ENCODE measurements at regions not wholly inside any gene's neighbourhood (a gene's known extent, or its start where the extent isn't known, plus 50 kb on each side); places are given as distances from the start of the nearest gene placed in this dataset.
A peak's percentile ranks its signal among the peaks of the same experiment; 100 is the strongest.
"Not testable (repeated sequence)": the region's sequence is repeated elsewhere in the genome, so short reads cannot be mapped to it uniquely, and the experiment has no call there.

GRCh38 chr9:101840694-101841188 is 102.3 kb upstream of the GRIN3A start:
- no peak for DNase-seq

- not testable (repeated sequence) for DNase-seq
These were observed 100.5 kb upstream of the GRIN3A start for GRCh38 chr9:101838988-101839387.

GRCh38 chr9:101836021-101836420 is 97.6 kb upstream of the GRIN3A start:
- no peak for DNase-seq

DNA sequence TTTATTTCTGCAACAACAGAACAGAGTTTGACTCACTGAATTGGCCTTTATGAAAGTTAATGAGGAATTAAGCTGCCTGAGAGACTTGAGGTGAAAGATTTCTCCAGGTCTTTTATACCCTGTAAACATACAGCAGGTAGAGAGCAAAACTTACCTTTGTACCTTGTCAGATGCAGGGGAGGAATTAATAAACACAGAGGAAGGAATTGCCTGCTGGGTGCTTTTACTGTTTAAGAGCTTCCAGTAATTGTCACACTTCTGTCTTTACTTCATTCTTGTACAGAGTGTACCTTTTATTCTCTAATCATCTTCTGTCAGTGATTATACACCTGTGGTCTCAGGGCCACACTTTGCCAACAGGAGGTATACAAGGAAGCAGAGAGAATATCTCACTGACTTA is 94.0 kb upstream of the GRIN3A start:
- no peak for DNase-seq

DNA sequence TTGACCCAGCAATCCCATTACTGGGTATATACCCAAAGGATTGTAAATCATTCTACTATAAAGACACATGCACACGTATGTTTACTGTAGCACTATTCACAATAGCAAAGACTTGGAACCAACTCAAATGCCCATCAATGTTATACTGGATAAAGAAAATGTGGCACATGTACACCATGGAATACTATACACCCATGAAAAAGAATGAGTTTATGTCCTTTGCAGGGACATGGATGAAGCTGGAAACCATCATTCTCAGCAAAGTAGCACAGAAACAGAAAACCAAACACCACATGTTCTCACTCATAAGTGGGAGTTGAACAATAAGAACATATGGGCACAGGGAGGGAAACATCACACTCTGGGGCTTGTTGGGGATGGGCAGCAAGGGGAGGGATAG is 83.0 kb upstream of the GRIN3A start:
- not testable (repeated sequence) for DNase-seq

- not testable (repeated sequence) for DNase-seq
These were observed 82.5 kb upstream of the GRIN3A start for GRCh38 chr9:101820983-101821382.

DNA sequence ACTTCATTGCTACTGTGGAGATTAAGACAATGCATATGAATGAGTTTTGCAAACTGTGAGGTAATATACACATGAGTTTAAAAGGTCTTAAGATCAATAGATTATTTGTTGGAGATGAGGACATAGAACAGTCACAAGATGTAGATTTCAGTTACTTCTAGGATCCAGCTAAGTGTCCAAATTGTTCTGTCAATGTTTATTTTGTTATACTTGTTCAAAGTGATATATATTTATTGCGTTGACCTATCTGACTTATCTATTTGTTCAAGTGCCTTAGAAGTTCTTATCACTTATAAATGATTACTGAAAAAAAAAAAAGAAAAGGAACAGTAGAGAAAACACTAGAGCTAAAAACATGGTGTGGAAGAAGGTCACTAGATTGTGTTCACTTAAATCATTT is 75.6 kb upstream of the GRIN3A start:
- no peak for DNase-seq

GRCh38 chr9:101807879-101808278 is 69.4 kb upstream of the GRIN3A start:
- not testable (repeated sequence) for DNase-seq

GRCh38 chr9:101796044-101796443 is 57.6 kb upstream of the GRIN3A start:
- DNase-seq: no peak

DNA sequence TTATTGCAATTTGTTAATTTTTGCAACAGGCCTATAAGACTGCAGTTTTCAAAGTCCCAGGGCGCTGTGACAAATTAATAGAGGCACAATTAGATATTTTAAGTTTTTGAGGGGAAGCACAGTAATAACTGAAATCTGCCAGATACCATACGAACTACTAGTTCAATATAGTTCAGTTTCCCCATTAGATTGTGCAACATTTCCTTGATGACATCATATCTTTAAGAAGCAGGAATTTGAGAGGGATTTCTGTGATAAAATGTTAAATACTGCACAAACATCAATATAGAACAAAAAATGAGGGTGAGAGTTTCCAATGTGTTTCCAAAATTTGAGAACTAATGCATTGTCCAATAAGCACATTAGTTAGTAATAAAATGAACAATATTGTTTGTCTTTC is 56.7 kb upstream of the GRIN3A start:
- DNase-seq: no peak

- no peak for DNase-seq
These were observed 54.0 kb upstream of the GRIN3A start for GRCh38 chr9:101792475-101792874.

- peak; percentile 25 for DNase-seq
These were observed 53.5 kb upstream of the GRIN3A start for GRCh38 chr9:101791938-101792337.

DNA sequence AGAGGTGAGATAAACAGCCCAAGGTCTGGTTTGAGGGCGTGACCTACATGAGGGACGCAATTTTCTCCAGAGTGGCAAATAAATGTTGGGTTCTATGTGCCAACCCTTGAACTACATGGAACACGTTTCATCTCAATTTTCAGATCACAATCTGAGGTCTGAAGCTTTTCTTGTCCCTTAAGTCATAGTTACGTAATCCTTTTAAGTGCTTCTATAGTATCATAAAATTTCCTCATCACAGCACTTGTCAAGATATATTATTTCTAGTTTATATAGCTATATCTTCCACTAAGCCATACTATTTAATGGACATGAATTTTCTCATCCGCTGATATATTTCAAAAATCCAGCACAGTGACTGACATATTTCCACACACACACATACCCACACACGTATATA is 53.1 kb upstream of the GRIN3A start:
- no peak for DNase-seq
